ENCODE measurements at regions not wholly inside any gene's neighbourhood (a gene's known extent, or its start where the extent isn't known, plus 50 kb on each side); places are given as distances from the start of the nearest gene placed in this dataset.
"Not testable (repeated sequence)": the region's sequence is repeated elsewhere in the genome, so short reads cannot be mapped to it uniquely, and the experiment has no call there.

DNA sequence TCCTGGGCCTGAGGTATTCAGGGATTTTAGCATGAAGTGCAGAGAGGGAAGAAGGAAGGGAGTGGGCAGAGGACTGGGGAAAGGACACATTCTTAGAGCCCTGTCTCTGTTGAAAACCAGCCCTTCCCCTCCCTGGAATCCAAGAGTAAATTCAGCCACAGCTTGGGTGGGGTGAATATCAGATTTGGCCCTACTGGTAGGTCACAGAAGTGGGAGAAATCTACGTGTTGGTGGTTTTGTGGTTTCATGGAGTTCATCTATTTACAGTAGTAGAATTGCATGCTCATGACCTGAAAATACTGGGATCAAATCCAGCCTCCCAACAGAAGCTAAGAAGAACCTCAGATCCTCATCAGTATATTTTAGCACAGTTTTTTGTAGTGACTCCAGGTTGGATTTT lies 404.4 kb downstream of the BMP2 start:
- DNase-seq (no peak), FAIRE-seq (no peak)
- TF ChIP-seq, protein P1, sequence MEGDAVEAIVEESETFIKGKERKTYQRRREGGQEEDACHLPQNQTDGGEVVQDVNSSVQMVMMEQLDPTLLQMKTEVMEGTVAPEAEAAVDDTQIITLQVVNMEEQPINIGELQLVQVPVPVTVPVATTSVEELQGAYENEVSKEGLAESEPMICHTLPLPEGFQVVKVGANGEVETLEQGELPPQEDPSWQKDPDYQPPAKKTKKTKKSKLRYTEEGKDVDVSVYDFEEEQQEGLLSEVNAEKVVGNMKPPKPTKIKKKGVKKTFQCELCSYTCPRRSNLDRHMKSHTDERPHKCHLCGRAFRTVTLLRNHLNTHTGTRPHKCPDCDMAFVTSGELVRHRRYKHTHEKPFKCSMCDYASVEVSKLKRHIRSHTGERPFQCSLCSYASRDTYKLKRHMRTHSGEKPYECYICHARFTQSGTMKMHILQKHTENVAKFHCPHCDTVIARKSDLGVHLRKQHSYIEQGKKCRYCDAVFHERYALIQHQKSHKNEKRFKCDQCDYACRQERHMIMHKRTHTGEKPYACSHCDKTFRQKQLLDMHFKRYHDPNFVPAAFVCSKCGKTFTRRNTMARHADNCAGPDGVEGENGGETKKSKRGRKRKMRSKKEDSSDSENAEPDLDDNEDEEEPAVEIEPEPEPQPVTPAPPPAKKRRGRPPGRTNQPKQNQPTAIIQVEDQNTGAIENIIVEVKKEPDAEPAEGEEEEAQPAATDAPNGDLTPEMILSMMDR (IDR thresholded peaks at IDR 0.05; ENCODE audit: borderline replicate concordance, extremely low read depth, insufficient read depth) = no peak
- H3K4me3 ChIP-seq (ENCODE audit: low read length in 3 of 3) = no peak overlapping the region
- H3K27ac ChIP-seq (ENCODE audit: low read depth in 2 of 2, low read length in 2 of 2) = no peak overlapping the region
- no peaks in the 10 kb centered on the region for H3K36me3 ChIP-seq (ENCODE audit: control insufficient read depth in 2 of 3, insufficient read depth in 3 of 3, low read length in 3 of 3)
- intact Hi-C loops (cut with DNase I) = no loop called here
- no peak overlapping the region for H3K9ac ChIP-seq (ENCODE audit: low read length in 3 of 3)
- no peaks in the 10 kb centered on the region for H3K4me1 ChIP-seq (ENCODE audit: control insufficient read depth in 2 of 3, insufficient read depth in 2 of 3, low read depth in 1 of 3, low read length in 3 of 3)
- no peaks in the 10 kb centered on the region for H3K9me3 ChIP-seq (ENCODE audit: control insufficient read depth in 2 of 3, insufficient read depth in 1 of 3, low read length in 3 of 3)
- no peaks in the 10 kb centered on the region for H3K27me3 ChIP-seq (ENCODE audit: control insufficient read depth, insufficient read depth, low read length)

- intact Hi-C loops (cut with DNase I) = no loop called here
- TF ChIP-seq, protein P1 (IDR thresholded peaks at IDR 0.05; ENCODE audit: borderline replicate concordance, extremely low read depth, insufficient read depth) = no peak
- H3K27me3 ChIP-seq (ENCODE audit: control insufficient read depth, insufficient read depth, low read length) = no peaks in the 10 kb centered on the region
- no peak for DNase-seq
- no peak overlapping the region for H3K4me3 ChIP-seq (ENCODE audit: low read length in 3 of 3)
- no peak for FAIRE-seq
- no peaks in the 10 kb centered on the region for H3K36me3 ChIP-seq (ENCODE audit: control insufficient read depth in 2 of 3, insufficient read depth in 3 of 3, low read length in 3 of 3)
- H3K4me1 ChIP-seq (ENCODE audit: control insufficient read depth in 2 of 3, insufficient read depth in 2 of 3, low read depth in 1 of 3, low read length in 3 of 3) = no peaks in the 10 kb centered on the region
- H3K9me3 ChIP-seq (ENCODE audit: control insufficient read depth in 2 of 3, insufficient read depth in 1 of 3, low read length in 3 of 3) = no peaks in the 10 kb centered on the region
- no peak overlapping the region for H3K9ac ChIP-seq (ENCODE audit: low read length in 3 of 3)
- H3K27ac ChIP-seq (ENCODE audit: low read depth in 2 of 2, low read length in 2 of 2) = no peak overlapping the region
Observed at GRCh38 chr20:7174554-7174953, 407.1 kb downstream of the BMP2 start.

- H3K27ac ChIP-seq (ENCODE audit: low read depth in 2 of 2, low read length in 2 of 2); H3K4me1 ChIP-seq (ENCODE audit: control insufficient read depth in 2 of 3, insufficient read depth in 2 of 3, low read depth in 1 of 3, low read length in 3 of 3); H3K36me3 ChIP-seq (ENCODE audit: control insufficient read depth in 2 of 3, insufficient read depth in 3 of 3, low read length in 3 of 3); intact Hi-C loops (cut with DNase I); H3K27me3 ChIP-seq (ENCODE audit: control insufficient read depth, insufficient read depth, low read length); FAIRE-seq; DNase-seq; H3K9ac ChIP-seq (ENCODE audit: low read length in 3 of 3); H3K9me3 ChIP-seq (ENCODE audit: control insufficient read depth in 2 of 3, insufficient read depth in 1 of 3, low read length in 3 of 3); H3K4me3 ChIP-seq (ENCODE audit: low read length in 3 of 3): not testable (repeated sequence)
Observed at GRCh38 chr20:7175827-7176226, 408.3 kb downstream of the BMP2 start.

DNA sequence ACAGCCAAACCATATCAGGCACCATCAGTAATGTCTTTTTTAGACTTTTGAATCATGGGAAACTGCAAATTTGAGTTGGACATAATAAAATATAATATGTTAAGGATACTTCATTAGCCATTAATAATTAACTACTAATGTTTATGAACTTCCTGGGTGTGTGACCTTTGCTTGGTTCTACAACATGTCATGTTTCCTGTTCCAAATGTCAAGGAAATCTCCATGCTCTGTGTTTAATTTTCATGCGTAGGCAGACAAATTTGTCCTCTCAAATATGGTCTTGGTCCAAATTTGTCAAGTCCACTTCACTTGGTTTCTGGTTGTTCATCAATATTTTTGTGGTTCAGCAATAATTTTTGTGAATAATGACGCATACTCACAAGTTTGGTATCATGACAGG lies 410.5 kb downstream of the BMP2 start:
- intact Hi-C loops (cut with DNase I) = no loop called here
- TF ChIP-seq, protein P1 (IDR thresholded peaks at IDR 0.05; ENCODE audit: borderline replicate concordance, extremely low read depth, insufficient read depth) = no peak
- Histone ChIP-seq H3K27ac (ENCODE audit: low read depth in 2 of 2, low read length in 2 of 2) (no peak overlapping the region), H3K9ac (ENCODE audit: low read length in 3 of 3) (no peak overlapping the region), H3K36me3 (ENCODE audit: control insufficient read depth in 2 of 3, insufficient read depth in 3 of 3, low read length in 3 of 3) (no peaks in the 10 kb centered on the region), H3K4me1 (ENCODE audit: control insufficient read depth in 2 of 3, insufficient read depth in 2 of 3, low read depth in 1 of 3, low read length in 3 of 3) (no peaks in the 10 kb centered on the region), H3K9me3 (ENCODE audit: control insufficient read depth in 2 of 3, insufficient read depth in 1 of 3, low read length in 3 of 3) (no peaks in the 10 kb centered on the region), H3K4me3 (ENCODE audit: low read length in 3 of 3) (no peak overlapping the region), H3K27me3 (ENCODE audit: control insufficient read depth, insufficient read depth, low read length) (no peaks in the 10 kb centered on the region)
- FAIRE-seq (no peak), DNase-seq (no peak)
